Kidney (tissue), 13 donors: ENCODE measurements at regions not wholly inside any gene's neighbourhood (a gene's known extent, or its start where the extent isn't known, plus 50 kb on each side); places are given as distances from the start of the nearest gene placed in this dataset.

Experiments used
- DNase-seq, 5 donors: peaks; one replicate each; pipeline ENCODE4 v3.0.0-alpha.2; 2013 to 2020
- FAIRE-seq: peaks from 2 replicates; lab custom pipeline; 2012; peaks lifted over from hg19 to GRCh38; lab: Jason Lieb, UNC
- H3K27ac ChIP-seq, 2 donors: one replicate each; pipeline ENCODE4 v1.7.0; 2013; ENCODE audit warnings: low read depth in 2 of 2, low read length in 2 of 2, inconsistent platforms in 1 of 2
- H3K27me3 ChIP-seq: one replicate; pipeline ENCODE4 v1.7.1; 2013; ENCODE audit warnings: low read length, inconsistent platforms; ENCODE audit not compliant: control insufficient read depth, insufficient read depth
- H3K36me3 ChIP-seq, 3 donors: one replicate each; pipeline versions ENCODE4 v1.7.0 to v1.7.1; 2013; ENCODE audit warnings: low read length in 3 of 3, control low read depth in 1 of 3, inconsistent platforms in 1 of 3; ENCODE audit not compliant: insufficient read depth in 3 of 3, control insufficient read depth in 2 of 3
- H3K4me1 ChIP-seq, 3 donors: one replicate each; pipeline versions ENCODE4 v1.7.0 to v1.7.1; 2013; ENCODE audit warnings: low read length in 3 of 3, inconsistent platforms in 1 of 3, low read depth in 1 of 3; ENCODE audit not compliant: control insufficient read depth in 2 of 3, insufficient read depth in 2 of 3
- H3K4me3 ChIP-seq, 3 donors: one replicate each; pipeline versions ENCODE4 v1.7.0 to v1.8.1; 2013; ENCODE audit warnings: low read length in 3 of 3, control low read depth in 1 of 3, inconsistent platforms in 1 of 3
- H3K9ac ChIP-seq, 3 donors: one replicate each; pipeline versions ENCODE4 v1.7.0 to v1.7.1; 2013; ENCODE audit warnings: low read length in 3 of 3, control low read depth in 1 of 3, inconsistent platforms in 1 of 3
- H3K9me3 ChIP-seq, 3 donors: one replicate each; pipeline versions ENCODE4 v1.7.0 to v1.7.1; 2013; ENCODE audit warnings: low read length in 3 of 3, control low read depth in 1 of 3, inconsistent platforms in 1 of 3; ENCODE audit not compliant: control insufficient read depth in 2 of 3, insufficient read depth in 1 of 3
- intact Hi-C: fragments of 100-400 bp; cut with DNase I; formaldehyde crosslinking; loops from one replicate; pipeline ENCODE4 v1.11.1; 2022
- TF ChIP-seq, protein P1 (sequence below): IDR thresholded peaks from 3 replicates; pipeline ENCODE4 v1.5.1; 2012; ENCODE audit warnings: mild to moderate bottlenecking, moderate library complexity, borderline replicate concordance; ENCODE audit not compliant: insufficient read depth; ENCODE audit errors: extremely low read depth
- donor health status: control.
- donor health status: control.
- donor health status: control.
- donor health status: control.
- donor health status: control.
- donor health status: DM: yes; HTN: yes; CAD: no.
- donor health status: Normal renal cell carcinoma (clear cell type).

DNA sequence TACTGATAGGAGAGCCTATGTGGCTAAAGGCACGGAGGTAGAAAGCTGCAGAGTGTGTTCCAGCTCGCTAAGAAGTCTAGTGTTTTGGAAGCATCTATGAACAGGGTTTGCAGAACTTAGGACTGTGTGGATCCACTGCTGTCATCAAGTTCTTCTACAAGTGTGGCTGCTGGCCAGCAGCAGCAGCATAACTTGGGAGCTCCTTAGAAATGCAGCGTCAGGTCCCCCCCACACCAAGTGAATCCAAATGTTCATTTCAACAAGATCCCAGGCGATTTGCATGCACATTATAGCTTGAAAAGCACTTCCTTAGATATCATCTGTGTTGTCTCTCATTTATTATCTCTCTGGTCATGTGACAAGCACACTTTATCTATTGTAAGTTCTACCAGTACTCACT is 131.9 kb upstream of the SHISA6 start:
- Histone ChIP-seq H3K4me1 (no peaks in the 10 kb centered on the region), H3K9me3 (no peaks in the 10 kb centered on the region), H3K4me3 (no peak overlapping the region), H3K36me3 (no peaks in the 10 kb centered on the region), H3K9ac (no peak overlapping the region), H3K27me3 (no peaks in the 10 kb centered on the region), H3K27ac (no peak overlapping the region)
- intact Hi-C loops: no loop called here
- DNase-seq: no peak
- TF ChIP-seq, protein P1, sequence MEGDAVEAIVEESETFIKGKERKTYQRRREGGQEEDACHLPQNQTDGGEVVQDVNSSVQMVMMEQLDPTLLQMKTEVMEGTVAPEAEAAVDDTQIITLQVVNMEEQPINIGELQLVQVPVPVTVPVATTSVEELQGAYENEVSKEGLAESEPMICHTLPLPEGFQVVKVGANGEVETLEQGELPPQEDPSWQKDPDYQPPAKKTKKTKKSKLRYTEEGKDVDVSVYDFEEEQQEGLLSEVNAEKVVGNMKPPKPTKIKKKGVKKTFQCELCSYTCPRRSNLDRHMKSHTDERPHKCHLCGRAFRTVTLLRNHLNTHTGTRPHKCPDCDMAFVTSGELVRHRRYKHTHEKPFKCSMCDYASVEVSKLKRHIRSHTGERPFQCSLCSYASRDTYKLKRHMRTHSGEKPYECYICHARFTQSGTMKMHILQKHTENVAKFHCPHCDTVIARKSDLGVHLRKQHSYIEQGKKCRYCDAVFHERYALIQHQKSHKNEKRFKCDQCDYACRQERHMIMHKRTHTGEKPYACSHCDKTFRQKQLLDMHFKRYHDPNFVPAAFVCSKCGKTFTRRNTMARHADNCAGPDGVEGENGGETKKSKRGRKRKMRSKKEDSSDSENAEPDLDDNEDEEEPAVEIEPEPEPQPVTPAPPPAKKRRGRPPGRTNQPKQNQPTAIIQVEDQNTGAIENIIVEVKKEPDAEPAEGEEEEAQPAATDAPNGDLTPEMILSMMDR: no peak
- no peak for FAIRE-seq

DNA sequence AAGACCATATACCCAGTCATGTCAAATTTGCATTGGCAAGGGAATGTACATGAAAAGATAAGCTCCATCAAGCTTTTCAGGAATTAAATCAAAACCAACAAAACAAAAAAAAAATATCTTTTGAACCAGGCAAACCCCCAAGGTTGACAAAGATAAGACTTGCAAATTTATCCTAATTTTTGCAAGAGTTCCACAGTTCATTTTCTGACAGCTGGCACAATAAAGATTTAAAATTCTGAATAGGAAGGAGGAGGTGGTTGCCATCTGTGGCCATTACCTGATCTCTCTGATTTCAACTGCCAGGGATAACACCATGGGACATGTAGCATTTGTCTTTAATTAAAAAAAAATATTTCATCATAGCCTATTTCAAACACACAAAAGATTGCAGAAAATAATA is 135.9 kb upstream of the SHISA6 start:
- Histone ChIP-seq H3K27ac (no peak overlapping the region), H3K9me3 (no peaks in the 10 kb centered on the region), H3K36me3 (no peaks in the 10 kb centered on the region), H3K9ac (no peak overlapping the region), H3K27me3 (no peaks in the 10 kb centered on the region), H3K4me3 (no peak overlapping the region), H3K4me1 (no peaks in the 10 kb centered on the region)
- TF ChIP-seq, protein P1: no peak
- no peak for FAIRE-seq
- intact Hi-C loops: no loop called here
- DNase-seq: no peak

DNA sequence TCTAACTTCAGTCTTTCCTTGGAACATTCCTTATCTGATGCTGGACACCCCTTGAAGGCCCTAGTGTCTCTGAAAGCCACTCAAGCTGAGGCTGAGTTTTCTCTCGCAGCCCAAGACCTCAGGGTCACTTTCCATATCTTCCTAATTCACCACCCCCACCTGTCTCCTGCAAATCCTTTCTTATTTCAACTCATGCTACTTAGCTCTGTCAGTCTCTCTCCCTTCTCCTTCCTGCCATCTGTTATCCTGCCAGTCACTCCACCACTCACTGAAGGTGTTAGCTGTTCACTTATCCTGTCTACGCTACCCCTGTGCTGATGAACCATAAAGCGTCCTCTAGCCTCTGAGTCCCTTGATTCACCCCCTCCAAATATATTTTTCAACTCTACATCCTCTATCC is 143.9 kb upstream of the SHISA6 start:
- FAIRE-seq (no peak), DNase-seq (no peak)
- Histone ChIP-seq H3K27me3 (no peaks in the 10 kb centered on the region), H3K4me3 (no peak overlapping the region), H3K27ac (no peak overlapping the region), H3K9ac (no peak overlapping the region), H3K36me3 (no peaks in the 10 kb centered on the region), H3K9me3 (no peaks in the 10 kb centered on the region), H3K4me1 (no peaks in the 10 kb centered on the region)
- intact Hi-C loops: no loop called here
- TF ChIP-seq, protein P1: no peak

DNA sequence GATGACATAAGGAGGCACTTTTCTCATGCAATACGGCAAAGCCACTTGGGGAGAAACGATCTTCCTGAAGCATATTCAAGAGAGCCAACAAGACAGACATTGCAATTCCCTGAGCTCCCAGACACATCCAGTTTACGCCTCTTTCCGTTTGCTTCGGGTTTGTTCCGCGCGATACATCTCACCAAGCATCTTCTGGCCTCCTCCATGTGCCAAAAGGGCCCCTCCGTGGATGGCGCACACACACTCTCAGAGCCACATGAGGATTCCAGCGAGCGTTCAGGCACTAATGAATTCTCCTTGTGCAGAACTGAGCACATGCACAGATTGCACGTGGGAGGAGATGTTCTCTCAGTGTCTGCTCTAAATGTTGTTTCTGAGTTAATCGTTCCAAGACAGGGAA is 146.7 kb upstream of the SHISA6 start:
- Histone ChIP-seq H3K36me3 (no peaks in the 10 kb centered on the region), H3K27me3 (no peaks in the 10 kb centered on the region), H3K4me3 (no peak overlapping the region), H3K9me3 (no peaks in the 10 kb centered on the region), H3K9ac (no peak overlapping the region), H3K27ac (no peak overlapping the region), H3K4me1 (no peaks in the 10 kb centered on the region)
- TF ChIP-seq, protein P1: no peak
- intact Hi-C loops: no loop called here
- no peak for DNase-seq
- FAIRE-seq: no peak
